CD4-positive, alpha-beta T cell treated with Interferon alpha-2 for 1 hour (primary cell): ENCODE measurements at regions not wholly inside any gene's neighbourhood (a gene's known extent, or its start where the extent isn't known, plus 50 kb on each side); places are given as distances from the start of the nearest gene placed in this dataset.
A peak's percentile ranks its signal among the peaks of the same experiment; 100 is the strongest.
"Not testable (repeated sequence)": the region's sequence is repeated elsewhere in the genome, so short reads cannot be mapped to it uniquely, and the experiment has no call there.

Experiments
- DNase-seq, 2 donors: peaks; one replicate each; pipeline ENCODE4 v3.0.0-alpha.2; 2020 to 2022

DNA sequence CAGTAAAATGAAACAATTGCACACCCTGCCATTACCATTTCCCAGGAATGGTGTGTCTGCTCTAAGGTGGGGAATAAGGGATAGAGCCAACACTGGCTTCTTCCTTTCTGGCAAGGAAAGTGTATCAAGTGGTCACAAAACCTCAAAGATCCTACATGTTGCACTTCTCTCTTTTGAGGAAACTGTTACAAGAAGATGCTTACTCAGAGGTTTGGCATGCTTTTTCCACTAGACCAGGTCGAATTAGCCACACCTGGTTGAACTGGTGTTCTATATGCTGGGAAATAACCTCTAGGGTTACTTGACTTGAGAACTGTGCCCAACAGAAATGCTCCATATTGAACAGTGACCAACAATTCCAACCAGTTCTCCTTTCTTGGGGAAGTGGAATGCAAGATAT lies 102.9 kb downstream of the LRRN1 start:
- no peak for DNase-seq

DNA sequence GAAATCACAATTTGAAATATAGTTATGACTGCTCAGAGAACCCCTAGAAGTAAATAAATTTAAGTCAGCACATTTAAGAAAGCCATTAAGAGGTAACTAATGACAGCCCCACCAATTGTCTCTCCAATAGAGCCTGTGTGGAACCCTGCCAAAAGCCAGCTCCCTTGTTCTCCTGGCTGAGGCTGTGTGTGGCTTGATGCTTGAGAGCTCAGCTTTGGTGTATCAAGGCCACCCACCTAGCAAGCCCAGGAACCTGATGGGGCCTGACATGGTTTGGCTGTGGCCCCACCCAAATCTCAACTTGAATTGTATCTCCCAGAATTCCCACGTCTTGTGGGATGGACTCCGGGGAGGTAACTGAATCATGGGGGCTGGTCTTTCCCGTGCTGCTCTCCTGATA lies 106.9 kb downstream of the LRRN1 start:
- no peak for DNase-seq

DNA sequence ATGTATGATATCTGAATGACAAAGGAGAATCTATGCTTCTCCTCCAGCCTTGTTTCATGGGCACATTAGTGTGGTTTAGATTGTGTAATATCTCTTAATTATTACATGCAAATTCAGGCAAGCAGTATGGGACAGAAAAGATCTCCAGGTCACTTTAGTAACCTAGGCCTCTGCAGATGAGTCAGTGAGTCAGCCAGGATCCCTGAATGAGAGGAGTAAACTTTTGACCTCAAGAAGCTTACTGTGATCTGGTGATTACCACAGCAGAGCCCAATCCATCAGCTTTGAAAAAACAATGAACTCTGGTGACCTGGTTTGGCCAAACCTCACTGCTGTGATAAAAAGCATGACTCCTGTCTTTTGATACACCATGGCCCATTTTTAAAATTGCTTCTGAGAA lies 107.8 kb downstream of the LRRN1 start:
- DNase-seq: no peak

DNA sequence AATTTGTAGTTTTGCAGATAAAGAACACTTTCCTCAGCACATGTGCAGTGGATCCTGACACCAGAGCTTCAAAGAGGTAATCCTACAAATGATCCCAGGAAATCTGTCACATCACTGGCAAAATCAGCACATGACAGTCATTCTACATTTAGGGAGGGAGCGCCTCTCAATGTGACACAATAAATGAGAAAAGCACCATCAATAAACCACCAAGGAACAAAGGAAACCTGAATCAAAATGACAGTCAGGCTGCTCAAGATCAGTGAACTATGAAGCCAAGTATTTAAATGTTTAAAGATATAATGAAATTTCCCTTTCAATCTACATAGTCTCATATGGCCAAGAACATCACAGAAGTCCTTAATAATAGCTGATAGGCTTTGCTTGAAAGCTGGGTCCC lies 119.5 kb downstream of the LRRN1 start:
- no peak for DNase-seq

DNA sequence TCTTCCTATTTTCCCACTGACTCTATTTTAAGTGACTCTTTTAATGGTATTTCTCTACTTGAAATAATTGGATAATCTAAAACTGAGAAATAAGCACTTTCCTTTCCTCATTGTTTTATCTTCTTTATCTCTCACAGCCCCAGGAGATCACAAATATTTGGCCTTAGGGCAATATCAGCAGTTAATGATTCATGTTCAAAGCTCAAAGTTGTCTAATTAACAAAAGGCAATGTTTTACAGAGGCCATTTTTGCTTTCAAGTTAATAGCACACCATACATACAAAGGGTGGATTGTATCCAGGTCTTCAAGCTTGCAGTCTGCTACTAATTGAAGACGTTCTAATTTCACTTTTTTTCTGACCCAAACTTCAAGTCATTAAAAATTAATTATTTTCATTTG lies 120.1 kb downstream of the LRRN1 start:
- DNase-seq: no peak

DNA sequence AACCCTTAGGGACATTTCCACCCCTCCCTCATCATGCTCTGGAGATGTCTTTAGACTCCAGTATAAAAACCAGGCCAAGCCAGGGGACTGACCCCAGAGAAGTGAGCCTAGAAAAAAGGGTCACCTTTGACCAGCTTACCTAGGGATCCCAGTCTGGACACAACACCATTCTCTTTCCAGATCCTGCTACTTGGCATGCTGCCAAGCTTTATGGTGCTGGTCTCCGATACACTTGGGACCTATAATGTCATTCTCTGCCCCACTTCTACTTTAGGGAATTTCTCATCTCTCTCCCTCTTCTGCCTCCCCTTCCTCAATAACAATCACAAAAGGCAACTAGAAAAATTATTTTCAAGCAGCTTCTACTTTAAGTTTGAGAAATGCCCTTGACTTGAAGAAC lies 124.4 kb downstream of the LRRN1 start:
- no peak for DNase-seq

DNA sequence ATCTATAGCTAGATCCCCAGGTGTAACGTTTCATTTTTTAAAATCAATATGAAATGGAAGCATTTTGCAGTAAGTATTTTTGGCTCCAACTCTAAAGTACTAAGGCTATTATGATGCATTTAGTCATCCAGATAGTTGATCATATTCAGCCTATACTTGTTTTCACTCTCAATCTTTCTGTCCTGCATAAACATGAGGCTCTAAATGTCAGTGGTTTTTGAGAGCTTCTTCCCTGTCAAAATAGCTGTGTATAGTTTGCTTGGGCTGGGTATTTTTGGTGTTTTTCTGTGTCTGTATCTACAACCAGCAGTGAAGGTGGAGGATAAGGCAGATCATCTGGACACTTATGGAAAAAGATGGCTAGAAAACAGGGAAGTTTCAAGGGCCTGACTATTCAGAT lies 128.0 kb downstream of the LRRN1 start:
- DNase-seq: no peak

DNA sequence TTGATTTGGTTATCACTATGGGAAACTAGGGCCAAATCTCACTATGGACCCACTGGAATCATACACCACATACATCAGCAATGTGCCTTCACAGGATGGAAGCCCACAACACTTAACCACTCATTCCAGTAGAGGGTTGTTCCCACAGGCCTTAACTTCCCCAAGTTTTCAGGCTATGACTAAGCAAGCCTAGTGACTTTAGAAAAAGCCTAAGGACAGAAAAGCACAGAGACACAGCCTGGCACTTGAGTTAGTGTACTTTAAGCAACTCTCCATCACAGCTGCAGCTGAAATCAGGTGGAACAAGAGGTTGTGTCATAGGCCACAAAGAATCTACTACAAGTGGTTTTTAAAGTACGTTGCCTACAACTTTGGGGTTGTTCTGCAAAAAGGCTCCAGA lies 128.7 kb downstream of the LRRN1 start:
- DNase-seq: no peak

DNA sequence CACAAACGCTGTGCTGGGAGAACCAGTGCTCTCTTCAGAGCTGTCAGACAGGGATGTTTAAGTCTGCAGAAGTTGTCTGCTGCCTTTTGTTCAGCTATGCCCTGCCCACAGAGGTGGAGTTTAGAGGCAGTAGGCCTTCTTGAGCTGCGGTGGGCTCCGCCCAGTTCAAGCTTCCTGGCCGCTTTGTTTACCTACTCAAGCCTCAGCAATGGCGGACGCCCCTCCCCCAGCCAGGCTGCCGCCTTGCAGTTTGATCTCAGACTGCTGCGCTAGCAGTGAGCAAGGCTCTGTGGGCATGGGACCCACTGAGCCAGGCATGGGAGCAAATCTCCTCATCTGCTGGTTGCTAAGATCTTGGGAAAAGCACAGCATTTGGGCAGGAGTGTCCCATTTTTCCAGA lies 142.1 kb downstream of the LRRN1 start:
- not testable (repeated sequence) for DNase-seq

DNA sequence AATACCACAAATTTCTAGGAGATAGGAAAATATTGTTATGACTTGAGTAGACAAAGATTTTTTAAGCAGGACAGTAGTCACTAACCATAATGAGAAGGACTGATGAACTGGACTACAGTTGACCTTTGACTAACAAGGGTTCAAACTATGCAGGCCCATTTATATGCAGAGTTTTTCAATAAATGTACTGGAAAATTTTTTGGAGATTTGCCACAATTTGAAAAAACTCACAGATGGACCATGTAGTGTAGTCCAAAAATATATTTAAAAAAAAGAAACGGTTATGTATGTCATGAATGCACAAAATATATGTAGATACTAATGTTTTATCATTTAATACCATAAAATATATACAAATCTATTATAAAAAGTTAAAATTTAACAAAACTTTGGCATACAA lies 151.8 kb downstream of the LRRN1 start:
- no peak for DNase-seq

DNA sequence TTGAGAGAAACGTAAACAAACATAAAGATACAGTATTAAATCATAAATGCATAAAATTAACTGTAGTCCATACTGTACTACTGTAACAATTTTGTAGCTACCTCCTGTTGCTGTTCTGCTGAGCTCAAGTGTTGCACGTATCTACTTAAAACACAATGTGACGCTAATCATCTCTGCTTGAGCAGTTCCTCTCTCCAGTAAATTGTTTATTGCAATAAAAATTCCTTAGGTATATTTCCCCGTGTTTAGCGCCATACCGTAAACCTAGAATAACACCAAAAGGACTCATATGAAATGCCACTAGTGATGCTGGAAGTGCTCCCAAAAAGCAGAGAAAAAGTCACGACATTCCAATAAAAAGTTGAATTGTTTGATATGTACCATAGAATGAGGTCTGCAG lies 152.3 kb downstream of the LRRN1 start:
- DNase-seq: no peak

DNA sequence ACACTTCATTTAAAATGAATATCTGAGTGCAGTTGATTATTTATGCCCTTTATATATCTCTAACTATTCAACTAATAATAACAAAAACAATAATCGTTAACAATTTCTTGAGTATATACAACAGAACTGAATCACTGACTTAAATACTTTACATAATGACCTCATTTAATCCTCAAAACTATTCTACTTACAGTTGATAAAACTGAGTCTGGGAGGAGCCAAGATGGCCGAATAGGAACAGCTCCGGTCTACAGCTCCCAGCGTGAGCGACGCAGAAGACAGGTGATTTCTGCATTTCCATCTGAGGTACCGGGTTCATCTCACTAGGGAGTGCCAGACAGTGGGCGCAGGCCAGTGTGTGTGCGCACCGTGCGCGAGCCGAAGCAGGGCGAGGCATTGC lies 163.6 kb downstream of the LRRN1 start:
- DNase-seq: not testable (repeated sequence)

DNA sequence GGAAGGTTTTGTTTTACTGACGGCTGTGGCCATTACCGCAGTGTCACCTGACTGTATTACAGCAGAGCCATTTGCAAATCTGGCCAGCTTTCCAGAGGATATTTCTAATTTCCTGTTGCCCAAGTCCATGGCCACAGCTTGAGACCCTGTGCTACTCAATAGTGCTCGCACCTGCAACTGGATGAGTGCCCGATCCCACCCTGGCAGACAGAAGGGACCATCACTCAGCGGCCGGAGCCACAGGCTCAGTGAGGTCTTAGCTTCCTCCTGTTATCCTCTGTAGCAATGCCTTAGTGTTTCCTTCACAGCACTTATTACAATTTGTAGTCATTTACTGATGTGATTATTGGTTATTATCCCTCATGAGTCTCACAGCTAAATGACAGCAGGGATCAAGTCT lies 184.8 kb downstream of the LRRN1 start:
- DNase-seq: no peak

DNA sequence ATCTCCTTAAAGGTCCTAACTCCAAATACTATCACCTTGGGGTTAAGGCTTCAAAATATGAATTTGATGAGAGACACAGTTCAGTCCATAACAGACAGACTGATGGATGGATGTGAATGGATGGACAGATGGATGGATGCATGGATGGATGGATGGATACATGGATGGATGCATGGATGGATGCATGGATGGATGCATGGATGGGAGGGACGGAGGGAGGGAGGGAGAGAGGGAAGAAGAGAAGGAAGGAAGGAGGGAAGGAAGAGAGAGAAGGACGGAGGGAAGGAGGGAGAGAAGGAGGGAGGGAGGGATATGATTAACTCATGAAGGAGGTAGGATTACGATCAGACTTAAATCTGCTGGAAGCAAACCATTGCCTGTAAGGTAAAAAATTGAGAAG lies 192.4 kb downstream of the LRRN1 start:
- no peak for DNase-seq

DNA sequence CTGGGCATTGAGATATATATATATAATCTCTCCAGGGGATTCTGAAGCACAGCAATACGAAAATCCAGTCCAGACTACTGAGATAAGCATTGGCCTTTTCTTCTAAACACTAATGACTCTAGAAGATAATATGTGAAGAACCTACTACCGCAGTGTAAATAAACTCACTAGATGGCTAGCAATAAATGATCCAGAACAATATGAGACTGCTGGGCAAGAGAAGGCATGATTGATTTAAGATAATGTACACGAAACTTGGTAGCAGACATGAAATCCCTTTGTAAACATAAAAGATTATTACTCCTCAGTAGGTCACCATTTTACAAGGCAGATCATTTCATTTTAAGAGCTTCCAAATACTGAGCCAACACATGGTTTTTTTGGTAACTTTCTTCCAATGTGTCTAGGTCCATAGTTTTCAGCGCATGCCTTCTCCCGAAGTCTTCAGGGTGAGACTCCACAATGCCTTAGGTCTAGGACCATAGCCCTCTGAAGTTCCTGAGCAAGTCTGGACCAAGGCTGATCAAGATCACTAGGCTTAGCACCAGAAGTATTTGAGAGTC lies 193.2 kb downstream of the LRRN1 start:
- no peak for DNase-seq

DNA sequence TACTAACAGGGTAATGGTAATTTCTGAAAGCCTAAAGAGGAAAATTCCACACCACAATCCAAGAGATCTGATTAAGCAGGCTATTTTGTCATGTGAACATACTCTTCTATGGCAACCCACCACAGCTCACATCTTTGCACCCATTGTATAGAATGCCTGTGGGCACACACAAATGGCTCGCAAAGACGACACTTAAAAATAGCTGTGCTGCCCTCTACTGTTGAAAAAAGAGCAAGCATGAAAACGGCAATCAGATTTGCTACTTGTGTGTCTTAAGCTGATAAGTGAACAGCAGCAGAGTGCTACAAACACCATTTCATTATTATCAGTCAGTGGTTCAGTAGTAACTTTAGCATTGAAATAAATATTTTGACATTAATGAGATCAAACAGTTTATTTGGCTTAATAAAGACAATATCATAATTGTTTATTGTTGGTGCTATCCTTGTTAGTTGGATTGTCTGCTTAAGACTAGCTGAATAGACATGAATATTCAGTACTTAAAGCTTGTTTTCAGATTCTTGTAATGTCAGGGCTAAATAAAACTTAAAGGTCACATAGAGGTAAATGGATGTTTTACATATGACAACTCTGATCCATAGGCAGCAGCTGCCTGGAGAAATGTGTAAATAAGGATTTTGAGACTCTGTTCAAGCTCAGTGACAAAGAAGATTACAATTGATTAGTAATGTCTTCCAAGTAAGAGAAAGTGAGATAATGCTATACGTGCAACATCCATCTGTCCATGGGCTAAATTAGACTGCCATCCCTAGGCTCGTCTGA lies 199.1 kb downstream of the LRRN1 start:
- peak; percentile 5 to 36 for DNase-seq

DNA sequence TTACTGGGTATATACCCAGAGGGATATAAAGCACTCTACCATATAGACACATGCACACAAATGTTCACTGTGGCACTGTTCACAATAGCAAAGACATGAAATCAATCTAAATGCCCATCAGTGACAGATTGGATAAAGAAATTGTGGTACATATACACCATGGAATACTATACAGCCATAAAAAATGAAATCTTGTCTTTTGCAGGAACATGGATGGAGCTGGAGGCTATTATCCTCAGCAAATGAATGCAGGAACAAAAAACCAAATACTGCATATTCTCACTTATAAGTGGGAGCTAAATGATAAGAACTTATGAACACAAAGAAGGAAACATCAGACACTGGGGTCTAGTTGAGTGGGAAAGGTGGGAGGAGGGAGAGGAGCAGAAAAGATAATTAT lies 200.1 kb downstream of the LRRN1 start:
- not testable (repeated sequence) for DNase-seq

DNA sequence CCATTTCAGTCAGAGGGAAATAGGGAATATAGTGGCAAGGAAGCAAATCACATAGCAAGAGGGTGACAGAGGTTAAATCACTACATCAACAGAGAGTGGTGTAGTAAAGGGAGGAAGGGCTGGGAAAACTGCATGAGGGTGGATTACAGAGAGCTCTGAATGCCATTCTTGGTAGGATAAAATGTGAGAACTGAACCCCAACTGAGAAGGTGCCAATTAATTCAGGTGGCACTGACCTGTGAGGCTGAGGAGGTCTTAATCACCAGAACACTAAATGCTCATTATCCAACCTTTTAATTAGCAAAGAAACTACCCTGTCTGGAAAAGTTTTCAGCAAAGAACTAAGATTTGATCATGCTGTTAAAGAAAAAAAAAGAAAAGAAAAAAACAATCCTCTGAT lies 202.7 kb downstream of the LRRN1 start:
- DNase-seq: no peak

DNA sequence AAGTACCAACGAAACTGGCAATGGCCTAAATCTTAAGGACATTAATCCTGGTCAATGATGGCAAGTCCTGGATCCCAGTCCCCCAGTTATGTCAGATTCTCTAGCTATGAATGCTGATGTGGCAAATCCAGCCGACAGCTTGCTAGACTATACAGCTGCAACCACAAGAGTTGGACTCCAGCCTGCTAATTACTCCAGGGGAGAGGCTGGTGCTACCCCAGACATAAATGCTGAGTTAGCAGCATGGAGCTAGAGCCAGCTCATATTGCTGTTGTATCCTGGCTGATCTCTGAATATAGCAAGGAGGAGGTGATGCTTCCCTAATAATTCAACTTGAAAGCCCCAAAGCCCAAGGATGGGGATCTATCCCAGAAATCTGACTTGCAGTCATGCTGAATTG lies 207.1 kb downstream of the LRRN1 start:
- DNase-seq: no peak

DNA sequence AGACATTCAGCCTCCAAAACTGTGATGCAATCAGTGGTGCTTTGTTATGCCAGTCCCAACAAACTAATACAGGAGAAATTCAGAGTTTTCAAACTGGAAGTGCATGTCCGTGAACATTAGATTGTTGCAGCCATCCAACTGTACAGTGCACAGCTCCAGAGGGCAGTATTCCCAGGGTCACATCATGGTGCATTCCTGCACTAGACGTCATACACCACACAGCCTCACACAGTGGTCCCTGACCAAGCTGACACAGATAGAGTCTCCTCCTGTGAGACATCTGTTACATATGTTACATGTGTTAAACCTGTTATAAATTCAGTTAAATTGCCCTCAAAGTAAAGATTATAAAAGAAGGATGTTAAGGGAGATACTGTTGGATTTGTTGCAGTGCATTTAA lies 209.0 kb downstream of the LRRN1 start:
- DNase-seq: no peak

DNA sequence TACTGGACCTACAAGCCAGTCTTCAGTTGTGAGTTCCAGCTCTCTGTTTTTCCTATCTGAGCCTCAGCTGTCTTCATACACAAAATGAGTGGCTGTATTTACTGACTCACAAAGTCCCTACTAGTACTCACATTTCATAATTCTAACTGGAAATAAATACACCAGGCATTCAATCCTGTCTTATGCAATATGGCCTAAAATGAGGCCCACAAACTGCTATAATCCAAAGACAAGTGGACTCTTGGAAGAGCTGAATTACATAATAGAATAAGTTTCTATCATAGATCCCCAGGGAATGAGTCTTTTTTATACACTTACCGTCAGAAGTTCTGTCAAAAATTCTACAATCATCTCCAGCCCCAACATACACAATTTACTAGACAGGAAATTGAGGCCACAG lies 211.9 kb downstream of the LRRN1 start:
- DNase-seq: no peak

DNA sequence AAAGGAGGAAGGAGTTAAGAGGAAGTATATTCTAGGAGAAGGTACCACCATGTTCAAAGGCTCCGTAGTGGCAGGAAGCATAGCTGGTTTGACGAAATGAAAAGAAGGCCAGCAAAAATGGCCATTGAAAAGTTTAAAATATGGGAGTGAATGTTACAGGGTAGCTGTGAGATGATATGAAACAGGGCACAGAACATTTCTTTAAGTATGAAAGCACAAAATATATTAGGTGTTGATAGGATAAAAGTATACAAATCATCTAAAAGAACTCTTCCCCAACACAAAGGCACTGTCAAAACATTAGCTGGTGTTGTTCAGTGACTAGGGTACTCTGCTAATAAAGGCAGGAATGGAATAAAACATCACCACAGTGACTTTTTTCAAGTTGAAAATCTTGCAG lies 216.2 kb downstream of the LRRN1 start:
- no peak for DNase-seq

DNA sequence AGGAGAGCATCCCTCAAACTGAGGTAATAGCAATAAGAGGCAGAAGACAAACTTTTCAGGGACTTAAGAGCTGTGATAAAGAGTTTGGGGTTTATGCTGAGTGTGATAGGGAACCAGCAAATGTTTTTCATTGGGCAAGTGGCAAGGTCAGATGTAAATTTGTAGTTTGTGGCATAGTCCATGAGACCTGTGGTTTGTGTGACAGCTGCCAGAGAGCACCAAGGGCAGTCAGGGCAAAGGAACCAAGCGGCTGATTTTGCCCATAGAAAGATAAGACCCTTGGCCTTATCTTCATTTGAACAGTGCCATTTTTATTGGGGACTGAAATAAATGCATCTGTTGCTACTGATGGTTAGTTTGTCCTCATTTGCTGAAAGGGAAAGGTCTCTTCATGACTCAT lies 220.3 kb downstream of the LRRN1 start:
- DNase-seq: no peak

DNA sequence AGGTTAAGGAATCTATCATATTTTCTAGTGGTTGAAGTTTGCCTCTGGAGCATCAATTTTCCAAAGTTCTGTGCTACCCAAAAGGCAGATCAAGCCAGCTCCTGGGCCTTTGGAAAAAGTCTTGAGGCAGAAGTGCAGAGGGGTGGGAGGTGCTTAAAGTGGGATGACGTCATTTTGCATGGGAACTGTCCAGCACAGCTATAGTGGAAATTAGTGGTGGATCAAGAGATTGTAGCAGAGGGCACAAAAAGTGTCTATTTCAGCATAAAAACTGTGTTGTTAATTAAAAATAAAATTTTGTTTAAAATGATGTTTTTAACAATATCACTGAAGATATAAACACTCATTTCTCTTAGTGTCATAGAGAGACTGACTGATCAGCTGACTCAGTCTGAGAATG lies 221.9 kb downstream of the LRRN1 start:
- no peak for DNase-seq

DNA sequence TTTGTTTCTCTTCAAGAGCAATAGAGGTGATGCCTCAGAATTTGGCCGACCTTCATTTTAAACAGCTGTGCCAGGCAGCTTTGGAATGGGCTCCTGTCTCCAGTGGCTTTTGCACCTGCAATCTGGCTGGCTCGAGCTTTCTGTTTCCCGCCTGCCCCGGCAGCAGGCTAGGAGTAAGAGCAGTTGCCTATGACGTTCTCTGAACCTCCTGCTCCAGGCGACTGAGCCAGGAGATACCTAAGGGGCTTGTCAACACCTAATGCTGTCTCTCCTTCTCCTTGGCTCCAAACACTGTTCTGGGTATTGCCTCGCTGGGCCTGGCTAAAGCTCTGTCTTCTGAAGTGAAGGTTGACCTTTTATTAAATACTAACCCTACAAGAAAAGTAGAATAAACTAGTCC lies 229.9 kb downstream of the LRRN1 start:
- DNase-seq: no peak
